HG03060 (cell line): ENCODE measurements at regions not wholly inside any gene's neighbourhood (a gene's known extent, or its start where the extent isn't known, plus 50 kb on each side); places are given as distances from the start of the nearest gene placed in this dataset.

Source experiments
- ATAC-seq: cut with Tn5 transposase; IDR thresholded peaks from one replicate; pipeline ENCODE4 v1.9.1; 2021; ENCODE audit warnings: low read depth, moderate number of reproducible peaks; ENCODE audit not compliant: unreplicated experiment

GRCh38 chr3:72446218-72447058, 401.8 kb downstream of the SHQ1 start, which contains the start of gene RYBP:
Gene RYBP (minus strand): TSS chr3:72446621.
- no peak for ATAC-seq

GRCh38 chr3:72445827-72446217, 402.4 kb downstream of the SHQ1 start:
- ATAC-seq = no peak

- ATAC-seq = no peak
These were observed 403.5 kb downstream of the SHQ1 start for GRCh38 chr3:72444656-72445223.

- no peak for ATAC-seq
These were observed 405.5 kb downstream of the SHQ1 start for GRCh38 chr3:72442759-72443158.

- no peak for ATAC-seq
These were observed 406.8 kb downstream of the SHQ1 start for GRCh38 chr3:72441284-72441994.

GRCh38 chr3:72440491-72440890, 407.8 kb downstream of the SHQ1 start:
- ATAC-seq = no peak

- no peak for ATAC-seq
These were observed 408.7 kb downstream of the SHQ1 start for GRCh38 chr3:72439321-72440183.

GRCh38 chr3:72437661-72438406, 410.4 kb downstream of the SHQ1 start:
- no peak for ATAC-seq

- no peak for ATAC-seq
These were observed 411.2 kb downstream of the SHQ1 start for GRCh38 chr3:72436863-72437592.

- ATAC-seq = no peak
These were observed 413.9 kb downstream of the SHQ1 start for GRCh38 chr3:72434296-72434695.

GRCh38 chr3:72432246-72432645, 416.0 kb downstream of the SHQ1 start:
- ATAC-seq = no peak

GRCh38 chr3:72429589-72430353, 418.5 kb downstream of the SHQ1 start:
- no peak for ATAC-seq

GRCh38 chr3:72428803-72429202, 419.4 kb downstream of the SHQ1 start:
- ATAC-seq = no peak

GRCh38 chr3:72427624-72428023, 420.6 kb downstream of the SHQ1 start:
- no peak for ATAC-seq

GRCh38 chr3:72426618-72427397, 421.4 kb downstream of the SHQ1 start:
- no peak for ATAC-seq

- ATAC-seq = no peak
These were observed 424.6 kb downstream of the SHQ1 start for GRCh38 chr3:72423643-72424042.

GRCh38 chr3:72421786-72422185, 426.5 kb downstream of the SHQ1 start:
- no peak for ATAC-seq

GRCh38 chr3:72421126-72421525, 427.1 kb downstream of the SHQ1 start:
- no peak for ATAC-seq
